Stomach (tissue), 8 donors: ENCODE measurements at regions not wholly inside any gene's neighbourhood (a gene's known extent, or its start where the extent isn't known, plus 50 kb on each side); places are given as distances from the start of the nearest gene placed in this dataset.

Source experiments
- DNase-seq, 2 donors: peaks; one replicate each; pipeline versions ENCODE4 v3.0.0 to v3.0.0-alpha.2; 2013 to 2019
- H3K27ac ChIP-seq, 5 donors: fragments of 200-600 bp in 4 of 5; sonication (generic) in 4 of 5; one replicate each; pipeline ENCODE4 v1.5.1; 2013 to 2019; ENCODE audit warnings: mild to moderate bottlenecking in 1 of 5, moderate library complexity in 1 of 5
- H3K27me3 ChIP-seq, 3 donors: fragments of 200-600 bp; sonication (generic); one replicate each; pipeline ENCODE4 v1.5.1; 2017 to 2019; ENCODE audit warnings: mixed run types in 1 of 3
- H3K36me3 ChIP-seq, 4 donors: fragments of 200-600 bp; sonication (generic); 1 replicate in 3 of 4; 2 replicates in 1 of 4; pipeline ENCODE4 v1.5.1; 2016 to 2019
- H3K4me1 ChIP-seq, 4 donors: fragments of 200-600 bp; sonication (generic); one replicate each; pipeline ENCODE4 v1.5.1; 2016 to 2019
- H3K4me3 ChIP-seq, 4 donors: fragments of 200-600 bp; sonication (generic) in 3 of 4; one replicate each; pipeline ENCODE4 v1.5.1; 2016 to 2019; ENCODE audit warnings: mild to moderate bottlenecking in 1 of 4
- H3K9me3 ChIP-seq, 4 donors: fragments of 200-600 bp; sonication (generic); one replicate each; pipeline ENCODE4 v1.5.1; 2016 to 2019
- CTCF ChIP-seq, 7 experiments: fragments of 450-650 bp in 4 of 7; fragments of 200-600 bp in 3 of 7; sonication (generic) in 3 of 7; IDR thresholded peaks; one replicate each; pipeline ENCODE4 v1.5.1; 2016 to 2019; ENCODE audit warnings: antibody characterized with exemption in 7 of 7, control low read depth in 2 of 7, mild to moderate bottlenecking in 1 of 7
- EP300 ChIP-seq: sonication (generic); formaldehyde crosslinking; IDR thresholded peaks from one replicate; pipeline ENCODE4 v1.6.1; 2017; ENCODE audit warnings: antibody characterized with exemption
- POLR2A ChIP-seq, 4 donors: fragments of 450-650 bp; IDR thresholded peaks; one replicate each; pipeline ENCODE4 v1.6.1; 2016; ENCODE audit warnings: antibody characterized with exemption in 4 of 4, control low read depth in 2 of 4, mild to moderate bottlenecking in 1 of 4, moderate library complexity in 1 of 4
- POLR2AphosphoS5 ChIP-seq, 3 donors: sonication (generic); formaldehyde crosslinking; IDR thresholded peaks; one replicate each; pipeline ENCODE4 v1.6.1; 2016; ENCODE audit warnings: antibody characterized with exemption in 3 of 3
- WGBS, 5 donors: extraction: QIAGEN DNeasy Blood & Tissue Kit in 3 of 5; methylation state at CpG; one replicate each; pipeline versions ENCODE4 v1.1.5 to v1.1.7; 2013 to 2018; 5-methylcytosine and 5-hydroxymethylcytosine counted together
- intact Hi-C: fragments of 100-400 bp; cut with DNase I; formaldehyde crosslinking; loops from one replicate; pipeline ENCODE4 v1.15.1; 2023; ENCODE audit warnings: low total_unique reads
- donor health status: healthy with polysubstance abuse.
- donor health status: Bipolar disorder and iron deficiency.
- donor health status: healthy.

- 85 to 91% (median 89%) methylated on average over 2 of the region's 2 CpGs for WGBS, 5 donors
Observed at GRCh38 chr7:125484755-125485154, 555.1 kb upstream of the POT1 start.

DNA sequence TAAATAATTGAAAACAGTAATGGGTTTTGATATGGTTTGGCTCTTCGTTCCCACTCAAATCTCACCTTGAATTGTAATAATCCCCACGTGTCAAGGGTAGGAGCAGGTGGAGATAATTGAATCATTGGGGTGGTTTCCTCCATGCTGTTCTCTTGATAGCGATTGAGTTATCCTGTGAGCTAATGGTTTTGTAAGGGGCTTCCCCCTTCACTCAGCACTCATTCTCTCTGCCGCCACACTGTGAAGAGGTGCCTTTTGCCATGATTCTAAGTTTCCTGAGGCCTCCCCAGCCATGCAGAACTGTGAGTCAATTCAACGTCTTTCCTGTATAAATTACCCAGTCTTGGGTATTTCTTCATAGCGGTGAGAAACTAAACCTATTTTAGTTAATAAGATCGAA, 551.7 kb upstream of the POT1 start:
- no peaks in the 10 kb centered on the region for H3K9me3 ChIP-seq
- no peak overlapping the region for H3K27ac ChIP-seq
- no peak overlapping the region for H3K4me3 ChIP-seq
- no peaks in the 10 kb centered on the region for H3K36me3 ChIP-seq
- H3K4me1 ChIP-seq, result no peaks in the 10 kb centered on the region
- no peak for DNase-seq
- WGBS, 5 donors, result 84 to 88% (median 84%) methylated on average over 7 of the region's 7 CpGs
- H3K27me3 ChIP-seq, result no peaks in the 10 kb centered on the region
- TF ChIP-seq CTCF (IDR thresholded peaks at IDR 0.05) (no peak), POLR2AphosphoS5 (IDR thresholded peaks at IDR 0.05) (no peak), EP300 (no peak), POLR2A (IDR thresholded peaks at IDR 0.05) (no peak)
- intact Hi-C loops, result no loop called here

More at GRCh38 chr7:125484755-125485154, 555.1 kb upstream of the POT1 start:
- Histone ChIP-seq H3K36me3 (no peaks in the 10 kb centered on the region), H3K27me3 (no peaks in the 10 kb centered on the region), H3K9me3 (no peaks in the 10 kb centered on the region), H3K4me3 (no peak overlapping the region), H3K4me1 (no peaks in the 10 kb centered on the region), H3K27ac (no peak overlapping the region)
- no peak for DNase-seq
- intact Hi-C loops, result no loop called here
- no peak for TF ChIP-seq CTCF (IDR thresholded peaks at IDR 0.05)
- no peak for TF ChIP-seq POLR2A (IDR thresholded peaks at IDR 0.05)
- TF ChIP-seq POLR2AphosphoS5 (IDR thresholded peaks at IDR 0.05), result no peak
- TF ChIP-seq EP300, result no peak

GRCh38 chr7:125480762-125481161, 551.1 kb upstream of the POT1 start:
- H3K27me3 ChIP-seq, result no peaks in the 10 kb centered on the region
- no peak for DNase-seq
- H3K36me3 ChIP-seq, result no peaks in the 10 kb centered on the region
- WGBS, 5 donors, result 90 to 94% (median 92%) methylated on average over 10 of the region's 10 CpGs
- no peak overlapping the region for H3K27ac ChIP-seq
- TF ChIP-seq POLR2AphosphoS5 (IDR thresholded peaks at IDR 0.05) (no peak), POLR2A (IDR thresholded peaks at IDR 0.05) (no peak), EP300 (no peak), CTCF (IDR thresholded peaks at IDR 0.05) (no peak)
- no peaks in the 10 kb centered on the region for H3K4me1 ChIP-seq
- no peaks in the 10 kb centered on the region for H3K9me3 ChIP-seq
- H3K4me3 ChIP-seq, result no peak overlapping the region
- intact Hi-C loops, result no loop called here

- TF ChIP-seq EP300 (no peak), POLR2AphosphoS5 (IDR thresholded peaks at IDR 0.05) (no peak), POLR2A (IDR thresholded peaks at IDR 0.05) (no peak), CTCF (IDR thresholded peaks at IDR 0.05) (no peak)
- no peak for DNase-seq
- intact Hi-C loops, result no loop called here
- no peak overlapping the region for H3K27ac ChIP-seq
- H3K36me3 ChIP-seq, result no peaks in the 10 kb centered on the region
- H3K9me3 ChIP-seq, result peaks cover 0 to 8% (median 2%) of the 10 kb centered on the region in 4 donors
- H3K4me3 ChIP-seq, result no peak overlapping the region
- H3K27me3 ChIP-seq, result no peaks in the 10 kb centered on the region
- H3K4me1 ChIP-seq, result no peaks in the 10 kb centered on the region
- WGBS, 5 donors, result 90 to 97% (median 96%) methylated on average over 16 of the region's 16 CpGs
Observed at GRCh38 chr7:125468855-125469174, 539.2 kb upstream of the POT1 start.
